Medulla oblongata (tissue), 1 donor: ENCODE measurements at regions not wholly inside any gene's neighbourhood (a gene's known extent, or its start where the extent isn't known, plus 50 kb on each side); places are given as distances from the start of the nearest gene placed in this dataset.
"Not testable (repeated sequence)": the region's sequence is repeated elsewhere in the genome, so short reads cannot be mapped to it uniquely, and the experiment has no call there.

Source experiments
- DNase-seq: peaks from one replicate; pipeline ENCODE4 v3.0.0-alpha.2; 2015; ENCODE audit errors: extremely low spot score

GRCh38 chr13:64078025-64078424 lies 2662.4 kb upstream of the PCDH20 start:
- DNase-seq: no peak

- DNase-seq: not testable (repeated sequence)
Observed at GRCh38 chr13:64077132-64077835, 2661.6 kb upstream of the PCDH20 start.

- no peak for DNase-seq
Observed at GRCh38 chr13:64075543-64076271, 2660.1 kb upstream of the PCDH20 start.

DNA sequence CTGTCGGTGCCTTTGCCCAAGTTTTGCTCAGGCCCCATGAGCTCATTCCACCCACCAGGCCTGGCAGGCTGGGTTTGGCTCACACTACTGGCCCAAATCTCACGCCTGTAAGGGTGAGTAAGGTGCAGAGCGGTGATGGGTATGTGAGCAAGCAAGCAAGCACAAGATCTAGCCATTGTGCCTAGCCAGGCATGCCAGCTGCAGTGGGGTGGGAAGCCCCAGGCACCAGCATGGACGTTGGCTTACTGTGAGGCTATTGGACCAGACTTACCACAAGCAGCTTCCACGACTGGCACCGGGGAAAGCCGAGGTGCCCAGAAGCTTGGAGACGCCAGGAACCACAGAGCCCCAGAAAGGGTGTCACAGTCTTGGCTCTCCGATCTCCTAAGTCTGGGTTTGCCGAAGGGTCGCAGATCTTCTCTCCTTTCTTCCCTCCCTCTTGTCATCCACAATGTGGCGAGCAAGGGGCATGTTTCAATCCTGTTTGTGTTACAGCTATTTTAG lies 2659.4 kb upstream of the PCDH20 start:
- DNase-seq: no peak

DNA sequence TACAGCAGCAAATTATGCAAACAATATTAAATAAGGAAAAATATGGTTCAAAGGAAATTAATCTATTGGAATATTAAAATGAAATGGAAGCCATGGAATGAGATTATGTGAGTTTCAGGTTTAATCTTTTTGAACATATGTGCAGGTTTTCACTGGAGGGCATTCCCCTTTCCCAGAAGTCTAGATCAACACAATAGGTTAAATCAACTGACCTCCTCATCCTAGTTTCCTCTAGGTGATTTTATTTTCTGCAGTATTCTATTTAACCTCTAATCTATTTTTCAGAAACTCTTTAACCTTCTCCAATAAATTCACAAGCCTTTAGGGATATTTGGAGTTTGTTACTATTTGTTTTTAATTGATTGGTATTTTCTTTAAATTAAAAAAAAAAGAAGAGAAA lies 2657.6 kb upstream of the PCDH20 start:
- DNase-seq: no peak

GRCh38 chr13:64071352-64071751 lies 2655.7 kb upstream of the PCDH20 start:
- no peak for DNase-seq

- no peak for DNase-seq
Observed at GRCh38 chr13:64069892-64070291, 2654.2 kb upstream of the PCDH20 start.

DNA sequence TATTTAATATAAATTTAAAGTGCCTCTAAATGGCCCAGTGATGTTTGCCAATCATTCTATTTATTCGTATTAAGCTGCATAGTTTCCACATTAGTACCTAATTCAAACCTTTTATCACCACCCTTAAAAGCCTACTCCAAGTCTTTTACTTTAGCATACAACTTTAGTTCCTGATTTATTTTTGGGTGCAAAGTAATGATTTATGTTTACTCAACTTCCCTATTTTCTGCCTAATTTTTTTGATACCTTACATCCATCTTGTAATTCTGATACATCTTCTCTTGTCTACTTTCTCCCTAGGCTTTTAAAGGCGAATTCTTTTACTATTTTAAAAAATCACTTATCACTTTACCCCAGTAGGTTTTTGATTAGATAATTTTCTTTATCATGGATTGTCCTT lies 2651.1 kb upstream of the PCDH20 start:
- DNase-seq: no peak

DNA sequence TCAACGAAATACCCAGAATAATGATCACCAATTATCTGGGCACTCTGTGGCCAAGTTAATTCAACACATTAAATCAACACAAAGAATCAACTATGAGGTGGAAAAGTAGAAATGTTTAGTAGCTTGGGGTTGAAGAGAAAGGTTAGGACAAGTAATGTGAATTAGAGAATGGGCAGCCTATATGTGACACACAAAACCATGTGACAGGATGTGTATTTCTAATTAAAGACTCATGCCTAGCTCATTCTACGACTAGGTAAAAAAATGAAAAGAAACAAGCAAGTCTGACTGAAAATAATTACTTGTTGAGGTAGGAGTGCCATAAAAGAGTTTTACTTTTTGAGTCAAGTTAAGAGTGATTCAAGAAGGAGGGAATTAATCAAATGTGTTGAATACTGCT lies 2646.0 kb upstream of the PCDH20 start:
- DNase-seq: no peak

DNA sequence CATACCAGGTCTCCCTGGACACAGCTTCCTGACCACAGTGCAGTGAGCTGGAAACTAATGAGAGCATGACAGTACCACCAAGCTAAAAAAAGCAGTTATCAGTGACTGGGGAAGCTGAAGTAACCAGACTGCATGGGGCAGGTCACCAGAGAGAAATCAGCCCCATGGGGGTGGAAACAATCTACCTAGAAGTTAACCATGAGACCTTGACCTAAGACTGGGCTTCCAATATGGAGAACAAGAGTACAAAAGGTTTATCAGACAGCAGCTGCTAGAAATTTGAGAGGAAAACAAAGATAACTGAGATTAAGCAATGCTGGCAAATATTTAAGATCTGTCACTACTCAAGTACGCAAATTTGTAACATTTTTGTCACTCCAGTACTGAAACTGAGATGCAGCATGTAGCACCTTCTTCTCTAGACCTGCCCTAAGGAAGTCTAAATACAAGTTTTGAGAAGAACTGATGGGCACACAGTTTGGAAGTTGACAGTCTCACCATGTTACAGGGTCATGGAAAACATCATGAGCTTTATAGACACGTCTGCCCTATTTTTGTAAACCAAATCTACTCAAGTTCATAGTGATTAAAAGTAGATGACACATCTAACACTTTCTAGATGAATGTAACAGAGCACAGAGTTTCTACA lies 2641.8 kb upstream of the PCDH20 start:
- no peak for DNase-seq

- no peak for DNase-seq
Observed at GRCh38 chr13:64054321-64054720, 2638.7 kb upstream of the PCDH20 start.

DNA sequence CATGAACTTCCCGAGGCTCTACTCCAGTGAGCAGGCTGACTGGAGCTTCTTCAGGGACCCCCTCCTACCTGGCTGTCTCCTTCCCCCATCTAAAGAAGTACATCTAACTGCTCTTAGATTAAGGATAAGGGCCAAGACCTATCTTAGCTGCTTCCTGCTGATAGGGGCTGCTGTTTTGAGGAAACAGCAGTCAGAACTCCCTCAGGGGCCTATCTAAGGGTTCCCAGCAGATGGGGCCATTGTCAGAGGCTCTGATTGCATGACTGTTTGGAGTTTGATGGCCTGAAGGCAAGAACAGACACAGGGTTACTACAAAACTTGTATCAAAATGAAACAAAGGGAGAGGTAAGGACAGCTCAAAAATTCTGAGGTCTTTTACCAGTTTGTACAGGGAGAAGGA lies 2636.9 kb upstream of the PCDH20 start:
- no peak for DNase-seq

DNA sequence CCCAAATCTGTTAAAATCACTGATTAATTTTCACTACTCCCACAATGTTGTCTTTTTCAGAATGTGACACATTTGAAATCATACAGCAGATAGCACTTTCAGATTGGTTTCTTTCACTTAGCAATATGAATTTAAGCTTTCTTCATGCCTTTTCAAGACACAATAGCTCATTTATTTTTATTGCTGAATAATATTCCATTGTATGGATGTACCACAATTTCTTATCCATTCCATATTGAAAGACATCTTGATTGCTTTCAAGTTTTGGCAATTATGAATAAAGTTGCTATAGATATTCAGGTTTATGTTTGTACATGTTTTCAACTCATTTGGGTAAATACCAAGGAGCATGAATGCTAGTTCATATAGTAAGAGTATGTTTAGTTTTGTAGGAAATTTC lies 2635.6 kb upstream of the PCDH20 start:
- DNase-seq: no peak

DNA sequence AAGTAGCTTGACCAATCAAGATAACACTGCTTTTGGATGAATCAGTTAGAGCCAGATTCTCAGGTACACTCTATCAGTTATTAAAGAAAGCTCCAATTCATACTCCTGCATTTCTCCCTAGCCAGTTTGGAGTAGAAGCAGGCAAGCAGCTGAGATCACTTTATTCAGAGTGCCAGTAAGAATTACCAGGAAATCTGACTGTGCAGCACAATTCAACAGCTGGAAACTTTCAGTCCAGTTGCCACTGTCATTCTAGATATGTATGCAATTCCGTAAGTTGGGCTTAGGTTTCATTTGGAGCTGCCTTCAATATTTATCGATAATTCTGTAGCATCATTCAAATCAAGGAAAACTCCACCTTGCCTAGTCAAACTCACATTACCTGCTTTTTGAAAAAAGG lies 2625.6 kb upstream of the PCDH20 start:
- DNase-seq: no peak

GRCh38 chr13:64033921-64034320 lies 2618.3 kb upstream of the PCDH20 start:
- no peak for DNase-seq

DNA sequence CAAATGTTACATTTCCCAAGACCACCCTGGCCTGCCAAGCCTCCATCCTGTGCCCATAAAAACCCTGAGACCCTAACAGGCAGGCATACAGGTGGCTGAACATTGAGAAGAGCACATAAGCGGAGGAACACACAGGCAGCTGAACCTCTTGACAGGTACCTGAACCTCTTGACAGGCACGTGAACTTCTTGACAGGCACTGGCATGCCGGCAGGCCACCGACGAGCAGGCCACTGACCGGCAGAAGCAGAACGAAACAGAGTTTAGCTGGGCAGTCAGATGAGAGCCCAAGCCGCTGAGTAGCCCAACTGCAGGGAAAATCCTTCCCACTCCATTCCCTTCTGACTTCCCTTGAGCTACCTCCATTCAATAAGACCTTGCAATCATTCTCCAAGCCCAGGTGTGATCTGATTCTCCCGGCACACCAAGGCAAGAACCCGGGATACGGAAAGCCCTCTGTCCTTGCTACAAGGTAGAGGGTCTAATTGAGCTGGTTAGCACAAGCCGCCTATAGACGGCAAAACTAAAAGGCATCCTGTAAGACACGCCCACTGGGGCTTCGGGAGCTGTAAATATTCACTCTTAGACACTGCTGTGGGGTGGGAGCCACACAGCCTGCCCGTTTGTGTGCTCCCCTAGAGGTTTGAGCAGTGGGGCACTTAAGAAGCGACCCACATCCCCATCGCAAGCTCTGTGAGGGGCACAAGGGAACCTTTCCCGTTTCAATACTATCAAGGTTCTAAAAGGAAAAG lies 2613.9 kb upstream of the PCDH20 start:
- DNase-seq: no peak

DNA sequence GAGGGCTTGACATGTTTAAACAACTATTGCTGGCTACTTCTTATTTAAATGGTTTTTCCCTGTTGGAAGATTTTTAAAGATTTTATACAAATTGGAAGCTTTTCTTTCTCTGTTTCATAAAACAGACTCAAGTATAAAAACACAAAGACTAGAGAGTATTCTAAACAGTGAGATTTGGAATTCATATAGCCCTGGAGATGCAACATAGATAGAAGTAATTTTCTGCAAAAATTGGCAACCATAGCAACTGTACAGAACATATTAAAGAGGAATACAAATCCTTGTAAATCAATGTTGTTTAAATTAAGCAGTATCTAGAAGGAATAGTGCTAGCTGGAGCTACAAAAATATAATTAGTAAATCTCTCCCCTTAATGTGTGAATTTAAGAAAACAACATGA lies 2612.9 kb upstream of the PCDH20 start:
- no peak for DNase-seq

GRCh38 chr13:64020126-64020525 lies 2604.5 kb upstream of the PCDH20 start:
- DNase-seq: no peak

DNA sequence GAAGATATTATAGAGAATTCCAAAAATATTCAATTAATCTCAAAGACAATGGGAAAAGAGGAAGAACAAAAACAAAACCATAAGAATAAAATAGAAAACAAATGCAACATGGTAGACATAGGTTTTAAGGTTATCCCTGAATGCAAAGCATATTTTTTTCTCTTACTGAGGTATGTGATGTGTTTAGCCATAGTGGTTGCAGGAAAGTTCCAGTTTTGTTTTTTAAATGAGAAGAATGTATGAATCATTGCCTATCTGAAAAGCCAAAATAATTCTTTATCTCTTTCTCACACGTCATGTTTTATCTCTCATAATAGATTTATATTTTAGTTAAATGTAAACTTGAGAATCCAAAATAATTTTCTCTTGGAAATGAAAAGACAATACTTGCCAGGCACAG lies 2591.7 kb upstream of the PCDH20 start:
- DNase-seq: no peak

- DNase-seq: no peak
Observed at GRCh38 chr13:64000321-64000720, 2584.7 kb upstream of the PCDH20 start.

DNA sequence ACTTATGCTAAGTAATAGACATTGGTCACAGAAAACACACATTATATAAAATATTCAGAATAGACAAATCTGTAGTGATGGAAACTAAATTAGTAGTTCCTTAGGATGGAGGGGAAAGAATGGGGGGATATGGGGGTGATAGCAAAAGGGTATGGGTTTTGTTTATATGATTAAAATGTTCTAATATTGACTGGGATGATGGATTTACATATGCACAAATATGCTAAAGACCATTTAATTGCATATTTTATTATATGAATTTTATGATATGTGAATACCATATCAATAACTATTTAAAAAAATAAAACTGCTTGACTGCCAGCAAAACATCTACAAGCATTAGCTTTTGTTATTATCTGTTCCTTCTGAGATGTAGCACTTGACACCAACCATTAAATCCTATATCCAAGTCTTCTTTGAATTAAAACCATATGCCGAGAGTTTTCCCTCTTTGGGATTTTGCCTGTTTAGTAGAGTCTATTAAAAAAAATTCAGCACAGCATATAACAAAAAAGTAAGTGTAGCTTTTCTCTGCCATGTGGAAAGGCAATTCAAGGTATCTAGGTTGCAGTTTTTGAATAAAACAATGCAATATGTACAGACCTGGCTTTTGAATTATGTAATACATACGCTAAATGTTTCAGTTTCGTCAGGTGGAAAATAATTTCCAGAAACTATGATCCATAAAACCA lies 2584.1 kb upstream of the PCDH20 start:
- DNase-seq: no peak

DNA sequence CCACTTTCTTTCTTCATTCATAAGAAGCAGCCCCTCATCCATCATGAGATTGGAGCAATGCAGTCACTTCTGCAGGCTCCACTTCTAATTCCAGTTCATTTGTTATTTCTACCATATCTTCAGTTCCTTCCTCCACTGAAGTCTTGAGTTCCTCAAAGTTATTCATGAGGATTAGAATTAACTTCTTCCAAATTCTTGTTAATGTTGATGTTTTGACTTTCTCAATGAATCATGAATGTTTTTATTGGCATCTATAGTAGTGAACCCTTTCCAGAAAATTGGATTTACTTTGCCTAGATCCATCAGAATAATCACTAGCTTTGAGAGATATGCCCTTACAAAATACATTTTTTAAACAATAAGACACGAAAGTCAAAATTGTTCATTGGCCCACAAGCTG lies 2567.7 kb upstream of the PCDH20 start:
- no peak for DNase-seq
